H9 (cell line): ENCODE measurements at regions not wholly inside any gene's neighbourhood (a gene's known extent, or its start where the extent isn't known, plus 50 kb on each side); places are given as distances from the start of the nearest gene placed in this dataset.

Experiments used
- DNase-seq: peaks from one replicate; pipeline ENCODE4 v3.0.0-alpha.2; 2017
- H2AFZ ChIP-seq: one replicate; pipeline ENCODE4 v1.6.1; 2013; ENCODE audit warnings: mild to moderate bottlenecking, low read length, control low read depth, moderate library complexity
- H2AK5ac ChIP-seq: 2 replicates; pipeline ENCODE4 v1.6.1; 2013; ENCODE audit warnings: low read length, control low read depth, mixed read lengths; ENCODE audit not compliant: insufficient read length
- H2BK120ac ChIP-seq: one replicate; pipeline ENCODE4 v1.6.1; 2013; ENCODE audit warnings: low read depth, mild to moderate bottlenecking, low read length, control low read depth, inconsistent platforms; ENCODE audit not compliant: poor library complexity, severe bottlenecking
- H2BK12ac ChIP-seq: 2 replicates; pipeline ENCODE4 v1.6.1; 2013; ENCODE audit warnings: low read length, control low read depth, mixed read lengths, low read depth; ENCODE audit not compliant: insufficient read length
- H2BK15ac ChIP-seq: 2 replicates; pipeline ENCODE4 v1.6.1; 2013; ENCODE audit warnings: low read depth, low read length, control low read depth
- H2BK20ac ChIP-seq: one replicate; pipeline ENCODE4 v1.6.1; 2013; ENCODE audit warnings: low read depth, mild to moderate bottlenecking, low read length, control low read depth, inconsistent platforms; ENCODE audit not compliant: poor library complexity, severe bottlenecking
- H2BK5ac ChIP-seq: 2 replicates; pipeline ENCODE4 v1.6.1; 2013; ENCODE audit warnings: low read length, control low read depth, mixed read lengths; ENCODE audit not compliant: insufficient read length
- H3K14ac ChIP-seq: 2 replicates; pipeline ENCODE4 v1.6.1; 2013; ENCODE audit warnings: low read length, control low read depth; ENCODE audit not compliant: insufficient read depth
- H3K18ac ChIP-seq: 2 replicates; pipeline ENCODE4 v1.6.1; 2013; ENCODE audit warnings: low read depth, mild to moderate bottlenecking, mixed read lengths, low read length, control low read depth; ENCODE audit not compliant: insufficient read length
- H3K23ac ChIP-seq: 2 replicates; pipeline ENCODE4 v1.6.1; 2013; ENCODE audit warnings: low read length, control low read depth, mixed read lengths, low read depth; ENCODE audit not compliant: insufficient read length
- H3K23me2 ChIP-seq: 2 replicates; pipeline ENCODE4 v1.6.1; 2013; ENCODE audit warnings: low read depth, mild to moderate bottlenecking, mixed read lengths, low read length, control low read depth; ENCODE audit not compliant: insufficient read length, poor library complexity, severe bottlenecking
- H3K27ac ChIP-seq: 2 replicates; pipeline ENCODE4 v1.5.1; 2013; ENCODE audit warnings: low read length, control low read depth, mixed read lengths, low read depth; ENCODE audit not compliant: insufficient read length
- H3K27me3 ChIP-seq: 2 replicates; pipeline ENCODE4 v1.6.1; 2013; ENCODE audit warnings: low read length, control low read depth, inconsistent platforms; ENCODE audit not compliant: insufficient read depth
- H3K4ac ChIP-seq: 2 replicates; pipeline ENCODE4 v1.6.1; 2013; ENCODE audit warnings: low read depth, mild to moderate bottlenecking, control low read depth, inconsistent platforms, low read length, moderate library complexity
- H3K4me1 ChIP-seq: 2 replicates; pipeline ENCODE4 v1.6.1; 2013; ENCODE audit warnings: low read length, control low read depth, inconsistent platforms; ENCODE audit not compliant: insufficient read depth
- H3K4me2 ChIP-seq: 2 replicates; pipeline ENCODE4 v1.6.1; 2013; ENCODE audit warnings: low read length, control low read depth, mixed read lengths; ENCODE audit not compliant: insufficient read length, insufficient read depth
- H3K56ac ChIP-seq: 2 replicates; pipeline ENCODE4 v1.6.1; 2013; ENCODE audit warnings: low read depth, mild to moderate bottlenecking, mixed read lengths, low read length, control low read depth; ENCODE audit not compliant: insufficient read length
- H3K79me1 ChIP-seq: 2 replicates; pipeline ENCODE4 v1.6.1; 2013; ENCODE audit warnings: low read depth, mild to moderate bottlenecking, moderate library complexity, low read length, control low read depth, inconsistent platforms; ENCODE audit not compliant: insufficient read depth, poor library complexity, severe bottlenecking
- H3K79me2 ChIP-seq: 2 replicates; pipeline ENCODE4 v1.6.1; 2013; ENCODE audit warnings: low read length, control low read depth, inconsistent platforms; ENCODE audit not compliant: insufficient read depth
- H3K9ac ChIP-seq: 2 replicates; pipeline ENCODE4 v1.6.1; 2013; ENCODE audit warnings: low read length, control low read depth, mixed read lengths; ENCODE audit not compliant: insufficient read length; ENCODE audit errors: extremely low read depth
- H3K9me3 ChIP-seq: one replicate; pipeline ENCODE4 v1.6.1; 2013; ENCODE audit warnings: low read depth, low read length, inconsistent platforms; ENCODE audit not compliant: control insufficient read depth
- H3T11ph ChIP-seq: one replicate; pipeline ENCODE4 v1.6.1; 2013; ENCODE audit warnings: mild to moderate bottlenecking, low read length, control low read depth, inconsistent platforms
- H4K20me1 ChIP-seq: one replicate; pipeline ENCODE4 v1.6.1; 2013; ENCODE audit not compliant: control insufficient read depth, insufficient read length, insufficient read depth
- H4K5ac ChIP-seq: 2 replicates; pipeline ENCODE4 v1.6.1; 2013; ENCODE audit warnings: low read depth, mild to moderate bottlenecking, mixed read lengths, low read length, control low read depth; ENCODE audit not compliant: insufficient read length
- H4K8ac ChIP-seq: replicated peaks from 2 replicates; pipeline ENCODE4 v1.6.1; 2013; ENCODE audit warnings: low read length, control low read depth, mixed read lengths, low read depth; ENCODE audit not compliant: insufficient read length
- H4K91ac ChIP-seq: 2 replicates; pipeline ENCODE4 v1.6.1; 2013; ENCODE audit warnings: low read depth, mild to moderate bottlenecking, moderate library complexity, mixed read lengths, low read length, control low read depth; ENCODE audit not compliant: insufficient read length
- H3K27ac Mint-ChIP-seq, 3 experiments: 2 replicates in 2 of 3; 3 replicates in 1 of 3; pipeline ENCODE4 v1.8.0; 2020 to 2021; ENCODE audit warnings: mixed read lengths in 3 of 3, mild to moderate bottlenecking in 1 of 3, moderate library complexity in 1 of 3
- H3K27me3 Mint-ChIP-seq: 2 replicates; pipeline ENCODE4 v1.8.0; 2021; ENCODE audit warnings: low read depth, mild to moderate bottlenecking, moderate library complexity, mixed read lengths
- H3K36me3 Mint-ChIP-seq, 3 experiments: 2 replicates in 2 of 3; 3 replicates in 1 of 3; pipeline ENCODE4 v1.8.0; 2020 to 2021; ENCODE audit warnings: low read depth in 3 of 3, mixed read lengths in 3 of 3; ENCODE audit not compliant: insufficient read depth in 1 of 3
- H3K4me1 Mint-ChIP-seq, 2 experiments: 2 replicates each; pipeline ENCODE4 v1.8.0; 2020; ENCODE audit warnings: mixed read lengths in 2 of 2
- H3K4me3 Mint-ChIP-seq, 2 experiments: 2 replicates in 1 of 2; 3 replicates in 1 of 2; pipeline ENCODE4 v1.8.0; 2020 to 2021; ENCODE audit warnings: mild to moderate bottlenecking in 2 of 2, mixed read lengths in 2 of 2, moderate library complexity in 1 of 2
- H3K9me3 Mint-ChIP-seq, 2 experiments: 2 replicates in 1 of 2; 3 replicates in 1 of 2; pipeline ENCODE4 v1.8.0; 2020; ENCODE audit warnings: mild to moderate bottlenecking in 2 of 2, mixed read lengths in 2 of 2, moderate library complexity in 1 of 2
- CTCF ChIP-seq: fragments of 200-600 bp; sonication (generic); conservative IDR thresholded peaks from 3 replicates; pipeline ENCODE4 v1.8.0; 2021; ENCODE audit warnings: antibody characterized with exemption, mild to moderate bottlenecking
- WGBS: extraction: QIAGEN DNeasy Blood & Tissue Kit; methylation state at CpG from one replicate; pipeline ENCODE4 v1.1.7; 2013; ENCODE audit warnings: missing lambda C conversion rate, low lambda C conversion rate, mixed read lengths; ENCODE audit not compliant: insufficient read length; ENCODE audit errors: extremely low coverage; 5-methylcytosine and 5-hydroxymethylcytosine counted together

- Histone ChIP-seq H3K23me2 (no peaks in the 10 kb centered on the region), H2BK12ac (no peak overlapping the region), H3K27ac (no peak overlapping the region), H3K4me1 (no peaks in the 10 kb centered on the region), H2AFZ (peak overlapping the region; percentile 65), H4K91ac (no peak overlapping the region), H2BK120ac (peak overlapping the region; percentile 44), H4K8ac (no peak overlapping the region), H4K20me1 (no peaks in the 10 kb centered on the region), H3K4ac (no peak overlapping the region), H3K27me3 (no peaks in the 10 kb centered on the region), H3K4me2 (no peak overlapping the region), H2BK5ac (no peak overlapping the region), H2BK20ac (no peak overlapping the region), H3K9me3 (no peaks in the 10 kb centered on the region), H3T11ph (no peak overlapping the region), H3K23ac (no peak overlapping the region), H2BK15ac (no peak overlapping the region), H3K9ac (no peak overlapping the region), H3K14ac (peak overlapping the region; percentile 69; the same call in 1 of the 2 replicates), H4K5ac (no peak overlapping the region), H3K56ac (no peak overlapping the region), H2AK5ac (no peak overlapping the region), H3K79me1 (no peaks in the 10 kb centered on the region), H3K79me2 (no peaks in the 10 kb centered on the region), H3K18ac (no peak overlapping the region)
- TF ChIP-seq CTCF = no peak
- DNase-seq = no peak
- no peaks in the 10 kb centered on the region for H3K36me3 Mint-ChIP-seq
- WGBS = no CpG with 5 or more reads among the region's 6 CpGs
- no peaks in the 10 kb centered on the region for H3K9me3 Mint-ChIP-seq
- H3K4me3 Mint-ChIP-seq = peak overlapping the region in 1 of 2 experiments; percentile 49; a peak in 1 of 5 replicates
- peak overlapping the region; percentile 40 to 86 (median 78); a peak in 4 of 7 replicates for H3K27ac Mint-ChIP-seq
- H3K27me3 Mint-ChIP-seq = no peaks in the 10 kb centered on the region
- peaks cover 29 to 35% of the 10 kb centered on the region in 2 experiments for H3K4me1 Mint-ChIP-seq
These were observed 382.7 kb downstream of the ENC1 start for GRCh38 chr5:74257645-74258313.
